ENCODE measurements at regions not wholly inside any gene's neighbourhood (a gene's known extent, or its start where the extent isn't known, plus 50 kb on each side); places are given as distances from the start of the nearest gene placed in this dataset.

GRCh38 chr10:109696462-109696861 lies 226.8 kb downstream of the XPNPEP1 start:
- H3K4me3 ChIP-seq (replicated peaks; ENCODE audit: low read depth, low read length) = no peak overlapping the region
- TF ChIP-seq, protein P1, sequence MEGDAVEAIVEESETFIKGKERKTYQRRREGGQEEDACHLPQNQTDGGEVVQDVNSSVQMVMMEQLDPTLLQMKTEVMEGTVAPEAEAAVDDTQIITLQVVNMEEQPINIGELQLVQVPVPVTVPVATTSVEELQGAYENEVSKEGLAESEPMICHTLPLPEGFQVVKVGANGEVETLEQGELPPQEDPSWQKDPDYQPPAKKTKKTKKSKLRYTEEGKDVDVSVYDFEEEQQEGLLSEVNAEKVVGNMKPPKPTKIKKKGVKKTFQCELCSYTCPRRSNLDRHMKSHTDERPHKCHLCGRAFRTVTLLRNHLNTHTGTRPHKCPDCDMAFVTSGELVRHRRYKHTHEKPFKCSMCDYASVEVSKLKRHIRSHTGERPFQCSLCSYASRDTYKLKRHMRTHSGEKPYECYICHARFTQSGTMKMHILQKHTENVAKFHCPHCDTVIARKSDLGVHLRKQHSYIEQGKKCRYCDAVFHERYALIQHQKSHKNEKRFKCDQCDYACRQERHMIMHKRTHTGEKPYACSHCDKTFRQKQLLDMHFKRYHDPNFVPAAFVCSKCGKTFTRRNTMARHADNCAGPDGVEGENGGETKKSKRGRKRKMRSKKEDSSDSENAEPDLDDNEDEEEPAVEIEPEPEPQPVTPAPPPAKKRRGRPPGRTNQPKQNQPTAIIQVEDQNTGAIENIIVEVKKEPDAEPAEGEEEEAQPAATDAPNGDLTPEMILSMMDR (IDR thresholded peaks at IDR 0.05; ENCODE audit: low read depth, low read length, missing control alignments) = no peak
- DNase-seq (ENCODE audit: extremely low read depth, low read depth) = no peak

DNA sequence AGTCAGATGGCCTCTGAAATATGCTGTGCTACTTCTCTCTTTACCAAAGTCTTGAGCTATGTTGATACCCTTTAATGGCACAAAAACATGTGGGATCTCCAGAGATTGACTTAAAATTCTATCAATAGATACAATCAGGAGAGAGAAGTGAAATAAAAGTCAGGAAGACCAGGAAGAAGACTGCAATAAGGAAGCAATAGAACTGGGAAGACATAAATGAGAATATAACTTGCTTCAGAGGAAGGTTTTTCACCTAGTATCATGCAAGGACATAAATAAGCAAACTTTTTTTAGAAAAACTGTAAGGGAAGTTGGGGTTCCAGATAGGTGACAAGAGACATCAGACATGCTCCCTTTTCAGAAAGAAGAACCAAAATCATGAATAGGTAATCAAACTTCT lies 227.3 kb downstream of the XPNPEP1 start:
- TF ChIP-seq, protein P1 (IDR thresholded peaks at IDR 0.05; ENCODE audit: low read depth, low read length, missing control alignments) = no peak
- DNase-seq (ENCODE audit: extremely low read depth, low read depth) = no peak
- no peak overlapping the region for H3K4me3 ChIP-seq (replicated peaks; ENCODE audit: low read depth, low read length)

- no peak for DNase-seq (ENCODE audit: extremely low read depth, low read depth)
- no peak overlapping the region for H3K4me3 ChIP-seq (replicated peaks; ENCODE audit: low read depth, low read length)
- TF ChIP-seq, protein P1 (IDR thresholded peaks at IDR 0.05; ENCODE audit: low read depth, low read length, missing control alignments) = no peak
Observed at GRCh38 chr10:109689785-109690184, 233.5 kb downstream of the XPNPEP1 start.

GRCh38 chr10:109679478-109679877 lies 243.8 kb downstream of the XPNPEP1 start:
- TF ChIP-seq, protein P1 (IDR thresholded peaks at IDR 0.05; ENCODE audit: low read depth, low read length, missing control alignments) = no peak
- DNase-seq (ENCODE audit: extremely low read depth, low read depth) = no peak
- H3K4me3 ChIP-seq (replicated peaks; ENCODE audit: low read depth, low read length) = no peak overlapping the region

- no peak overlapping the region for H3K4me3 ChIP-seq (replicated peaks; ENCODE audit: low read depth, low read length)
- TF ChIP-seq, protein P1 (IDR thresholded peaks at IDR 0.05; ENCODE audit: low read depth, low read length, missing control alignments) = no peak
- DNase-seq (ENCODE audit: extremely low read depth, low read depth) = no peak
Observed at GRCh38 chr10:109678857-109679256, 244.5 kb downstream of the XPNPEP1 start.

DNA sequence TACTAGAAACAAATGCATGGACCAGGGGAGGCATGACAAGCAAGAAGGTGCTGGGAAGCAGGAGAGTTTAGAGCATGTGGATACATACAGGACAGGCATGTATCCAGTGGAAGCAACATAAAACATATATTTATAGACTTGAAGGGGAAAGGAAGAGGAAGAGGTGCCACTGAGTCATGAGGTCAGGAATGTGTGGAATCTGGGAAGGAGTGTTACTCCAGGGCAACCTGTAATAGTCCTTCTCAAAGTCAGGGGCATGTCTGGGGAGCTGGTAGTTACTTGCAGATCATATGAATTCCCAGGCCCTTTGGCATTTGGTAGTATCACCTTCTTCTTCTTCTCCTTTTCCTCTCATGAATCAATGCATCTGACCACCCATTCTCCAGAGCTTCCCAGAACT lies 246.6 kb downstream of the XPNPEP1 start:
- TF ChIP-seq, protein P1 (IDR thresholded peaks at IDR 0.05; ENCODE audit: low read depth, low read length, missing control alignments) = no peak
- no peak for DNase-seq (ENCODE audit: extremely low read depth, low read depth)
- H3K4me3 ChIP-seq (replicated peaks; ENCODE audit: low read depth, low read length) = no peak overlapping the region

GRCh38 chr10:109668703-109669102 lies 254.6 kb downstream of the XPNPEP1 start:
- TF ChIP-seq, protein P1 (IDR thresholded peaks at IDR 0.05; ENCODE audit: low read depth, low read length, missing control alignments) = no peak
- H3K4me3 ChIP-seq (replicated peaks; ENCODE audit: low read depth, low read length) = no peak overlapping the region
- no peak for DNase-seq (ENCODE audit: extremely low read depth, low read depth)
